HK-2 (cell line): ENCODE measurements at regions not wholly inside any gene's neighbourhood (a gene's known extent, or its start where the extent isn't known, plus 50 kb on each side); places are given as distances from the start of the nearest gene placed in this dataset.

Experiments used
- DNase-seq: peaks from one replicate; pipeline ENCODE4 v3.0.0-alpha.2; 2018; ENCODE audit not compliant: unreplicated experiment

DNA sequence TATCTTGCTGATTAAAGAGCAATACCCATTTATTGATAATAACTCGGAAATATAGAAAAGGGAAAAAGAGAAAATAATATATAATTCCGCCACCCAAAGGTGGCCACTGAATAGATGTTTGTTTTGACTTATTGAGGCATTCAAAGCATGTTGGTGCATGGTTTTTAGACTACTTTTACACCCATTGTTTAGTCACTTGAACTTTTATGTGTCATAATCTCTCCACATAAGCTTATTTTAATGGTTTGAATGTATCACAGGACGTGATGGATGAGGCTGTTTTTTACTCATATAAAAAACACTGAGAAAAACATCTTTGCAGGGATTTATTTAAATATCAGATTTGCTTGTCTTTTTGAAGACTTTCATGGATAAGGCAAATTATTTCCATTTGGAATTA, 120.4 kb downstream of the ACKR3 start:
- DNase-seq: no peak

DNA sequence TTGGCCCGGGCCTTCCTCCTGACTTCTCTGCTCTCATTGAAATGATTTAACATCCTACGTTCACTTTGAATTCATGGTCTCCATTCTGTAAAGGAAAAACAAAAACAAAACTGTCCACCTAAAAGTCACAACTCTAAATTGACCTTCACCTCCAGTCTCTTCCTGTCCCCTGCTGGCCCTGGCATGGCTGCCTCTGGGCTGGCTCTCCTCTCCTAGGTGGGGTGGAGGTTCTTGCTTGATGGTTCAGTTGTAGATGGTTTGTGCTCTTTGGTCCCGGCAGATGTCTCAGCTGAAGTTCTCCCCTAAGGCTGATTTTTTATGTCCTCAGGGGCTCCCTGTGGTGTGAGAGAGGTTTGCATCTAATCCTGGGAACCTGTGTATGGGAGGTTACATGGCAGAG, 121.1 kb downstream of the ACKR3 start:
- DNase-seq: no peak

DNA sequence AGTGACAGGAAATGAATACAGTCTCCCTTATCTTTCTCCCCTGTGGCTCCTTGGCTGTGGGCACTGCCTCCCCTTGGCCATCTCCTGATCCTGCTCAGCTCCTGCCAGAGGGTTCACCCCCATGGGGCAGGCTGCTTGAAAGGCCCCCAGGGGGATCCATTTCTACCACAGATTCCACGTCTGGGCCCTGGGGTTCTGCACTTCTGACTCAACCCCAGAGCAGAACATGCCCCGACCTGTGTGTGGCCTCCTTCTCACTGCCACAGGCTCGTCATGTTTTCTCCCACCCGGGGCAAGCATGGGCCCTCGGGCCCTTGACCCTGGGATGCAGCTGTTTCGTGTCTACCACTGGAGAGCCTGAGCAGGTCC, 122.2 kb downstream of the ACKR3 start:
- DNase-seq: no peak

DNA sequence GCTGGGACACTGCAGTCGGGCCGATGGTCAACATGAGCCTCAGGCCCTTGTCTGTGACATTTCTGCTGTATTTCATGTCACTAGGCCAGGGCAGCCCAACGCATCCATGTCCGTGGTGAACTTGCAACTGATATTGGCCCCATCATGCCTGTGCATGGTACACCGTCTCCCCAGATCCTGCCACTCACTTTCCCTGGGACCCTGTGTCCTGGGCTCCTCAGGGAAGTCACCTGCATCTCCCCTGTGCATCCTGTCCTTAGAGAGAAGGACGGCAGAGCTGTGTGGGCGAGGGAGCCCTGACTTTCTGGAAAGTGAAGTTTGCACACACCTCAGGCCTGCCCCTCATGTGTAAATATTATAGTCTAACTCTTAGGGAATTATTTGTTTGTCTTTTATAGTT, 123.3 kb downstream of the ACKR3 start:
- DNase-seq: no peak

- DNase-seq: no peak
These were observed 123.9 kb downstream of the ACKR3 start for GRCh38 chr2:236693531-236693930.

GRCh38 chr2:236694146-236694888, 124.7 kb downstream of the ACKR3 start:
- no peak for DNase-seq

DNA sequence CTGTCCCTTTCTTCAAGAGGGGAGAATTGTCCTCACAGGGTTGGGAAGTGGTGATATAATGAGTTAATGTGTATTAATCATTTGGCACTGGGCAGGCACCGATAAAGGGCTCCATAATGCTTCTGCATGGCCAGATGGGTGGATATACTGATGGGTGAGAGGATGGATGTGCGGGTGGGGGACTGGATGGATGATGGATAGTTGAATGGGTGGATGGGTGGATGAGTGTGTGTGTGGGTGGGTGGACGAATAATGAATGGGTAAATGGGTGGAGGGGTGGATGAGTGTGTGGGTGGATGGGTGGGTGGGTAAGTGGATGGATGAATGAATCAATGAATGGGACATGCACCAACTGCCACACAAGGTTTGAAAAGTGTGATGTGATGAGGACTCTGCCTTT, 127.2 kb downstream of the ACKR3 start:
- DNase-seq: no peak

DNA sequence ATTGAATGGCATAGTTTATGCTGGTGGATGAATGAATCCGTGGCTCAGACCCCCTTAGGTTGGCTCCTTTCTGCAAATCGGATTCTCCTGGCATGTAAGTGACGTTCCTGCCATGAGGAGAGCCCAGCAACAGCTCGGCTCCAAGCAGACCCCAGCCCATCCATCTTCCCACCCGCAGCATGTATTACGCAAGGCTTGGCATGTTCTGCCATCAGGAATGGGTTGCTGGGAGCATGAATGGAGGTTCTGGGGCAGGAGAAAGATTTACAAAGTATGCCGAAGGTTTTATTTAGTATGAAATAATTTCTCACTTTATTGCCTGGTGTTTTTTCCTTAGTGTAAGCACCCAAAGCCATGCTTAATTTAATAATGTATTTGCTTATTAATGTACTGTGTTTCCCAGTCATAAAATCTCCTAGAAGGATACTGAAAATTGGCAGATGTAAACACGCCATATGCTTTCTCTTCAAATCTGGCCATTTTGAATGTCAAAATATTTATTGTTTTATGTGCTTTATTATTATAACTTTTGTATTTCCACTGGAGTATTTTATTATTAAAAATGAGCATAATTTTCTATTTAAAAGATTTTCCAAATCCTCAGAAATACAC, 128.5 kb downstream of the ACKR3 start:
- DNase-seq: no peak

- no peak for DNase-seq
These were observed 131.1 kb downstream of the ACKR3 start for GRCh38 chr2:236700703-236701102.

- DNase-seq: no peak
These were observed 133.2 kb downstream of the ACKR3 start for GRCh38 chr2:236702657-236703372.

GRCh38 chr2:236703373-236703709, 133.7 kb downstream of the ACKR3 start:
- DNase-seq: no peak

- no peak for DNase-seq
These were observed 134.3 kb downstream of the ACKR3 start for GRCh38 chr2:236703906-236704305.

GRCh38 chr2:236704887-236705286, 135.3 kb downstream of the ACKR3 start:
- DNase-seq: no peak

DNA sequence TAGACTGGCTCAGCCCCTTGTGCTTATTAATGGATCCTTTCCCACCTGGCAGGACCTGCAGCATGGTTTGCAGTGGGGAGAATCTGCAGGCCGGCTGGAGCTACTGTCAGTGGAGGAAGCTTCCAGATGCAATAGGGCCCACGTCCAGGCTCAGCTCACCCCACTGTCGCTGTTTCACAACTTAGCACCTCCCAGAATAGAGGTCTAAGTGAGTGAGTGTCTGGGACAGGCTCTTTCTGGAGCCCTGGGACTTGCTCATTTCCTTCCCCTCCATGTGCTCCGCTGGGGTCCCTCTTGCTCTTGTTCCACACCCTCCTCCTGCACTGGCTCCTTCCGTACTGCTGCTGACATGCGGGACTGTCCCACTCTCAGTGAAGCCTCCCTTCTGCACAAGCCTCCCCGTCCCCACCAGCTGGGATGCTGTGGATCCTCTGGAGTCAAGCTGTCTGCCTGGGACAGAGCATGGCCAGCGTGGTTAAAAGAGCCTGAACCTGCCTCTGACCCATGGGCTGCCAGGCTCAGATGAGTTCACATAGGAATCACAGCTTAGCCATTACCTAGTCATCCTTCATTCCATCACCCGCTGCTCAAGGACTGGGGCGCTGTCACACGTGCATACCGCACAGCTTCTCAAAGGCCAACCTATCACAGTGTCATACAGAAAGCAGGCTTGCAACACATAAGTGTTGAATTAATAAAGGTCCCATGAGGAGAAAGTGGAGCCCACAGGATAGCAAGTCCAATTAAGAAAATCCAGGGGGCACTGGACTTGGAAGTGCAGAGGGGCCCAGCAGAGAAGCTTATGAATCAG, 135.9 kb downstream of the ACKR3 start:
- DNase-seq: no peak

GRCh38 chr2:236706288-236706687, 136.7 kb downstream of the ACKR3 start:
- no peak for DNase-seq

- no peak for DNase-seq
These were observed 137.2 kb downstream of the ACKR3 start for GRCh38 chr2:236706803-236707202.

- DNase-seq: no peak
These were observed 141.8 kb downstream of the ACKR3 start for GRCh38 chr2:236711440-236711839.

DNA sequence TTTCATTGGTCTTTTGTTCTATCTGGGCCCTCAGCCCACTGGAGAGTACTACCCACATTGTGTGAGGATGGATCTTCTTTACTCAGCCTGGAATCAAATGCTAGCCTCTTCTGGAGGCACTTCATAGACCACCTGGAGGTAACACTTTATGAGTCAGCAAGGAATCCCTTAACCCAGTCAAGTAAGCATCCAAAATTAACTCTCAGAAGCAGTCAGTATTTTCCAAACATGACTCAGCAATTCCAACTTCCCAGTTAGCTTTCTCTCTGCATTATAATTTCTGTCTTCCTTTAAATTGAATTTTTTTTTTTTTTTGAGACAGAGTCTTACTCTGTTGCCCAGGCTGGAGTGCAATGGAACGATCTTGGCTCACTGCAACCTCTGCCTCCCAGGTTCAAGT, 142.7 kb downstream of the ACKR3 start:
- no peak for DNase-seq

DNA sequence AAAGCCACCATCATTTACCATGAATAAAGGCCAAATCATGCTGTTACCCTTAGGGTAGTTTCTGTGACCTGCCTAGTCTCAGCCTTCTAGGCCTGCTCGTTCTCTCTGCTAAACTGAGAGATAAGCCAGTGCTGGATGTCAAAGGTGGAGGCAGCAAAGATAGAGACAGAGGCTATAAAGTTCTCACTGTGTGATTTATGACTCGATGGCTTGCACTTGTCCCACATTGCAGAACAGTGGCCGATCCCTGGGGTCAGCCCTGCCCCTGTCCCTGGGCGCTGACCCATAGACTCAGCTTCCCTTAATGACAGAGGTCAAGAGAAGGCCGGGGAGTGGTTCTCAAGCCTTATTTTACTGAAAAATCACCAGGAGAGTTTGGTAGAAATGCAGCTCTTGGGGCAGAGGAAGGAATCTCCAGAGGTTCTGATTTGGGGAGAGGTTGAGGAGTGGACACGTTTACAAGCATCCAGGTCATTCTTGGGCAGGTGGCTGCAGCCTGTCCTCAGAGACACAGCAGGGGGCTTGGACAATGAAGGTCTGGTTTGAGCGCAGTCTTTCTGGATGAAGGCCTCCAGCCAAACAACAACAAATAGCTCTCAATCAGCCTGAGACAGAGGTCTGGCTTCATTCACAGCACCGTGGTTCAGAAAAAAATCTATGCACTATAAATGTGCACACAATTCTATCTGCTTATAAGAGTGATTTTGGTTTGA, 143.5 kb downstream of the ACKR3 start:
- DNase-seq: no peak

- DNase-seq: no peak
These were observed 144.5 kb downstream of the ACKR3 start for GRCh38 chr2:236714080-236714479.

DNA sequence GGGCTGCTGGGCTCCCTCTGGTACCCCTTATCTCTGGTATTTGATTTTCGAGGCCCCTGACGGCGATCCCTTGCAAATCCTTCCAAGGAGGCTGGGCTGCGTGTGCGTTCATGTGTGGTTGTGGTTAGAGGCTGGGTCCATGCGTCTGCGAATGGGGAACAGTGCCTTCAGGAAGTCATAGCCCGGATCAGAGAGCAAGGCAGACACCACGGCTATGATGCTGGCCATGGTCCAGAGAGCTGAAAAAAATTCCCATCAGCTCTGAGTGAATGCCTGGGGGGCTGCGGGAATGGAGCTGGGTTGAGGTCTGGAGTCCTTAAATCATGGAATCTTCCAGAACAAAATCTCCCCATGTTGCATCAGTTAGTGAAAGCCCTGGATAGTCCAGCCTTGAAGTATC, 145.5 kb downstream of the ACKR3 start:
- no peak for DNase-seq

GRCh38 chr2:236715491-236715961, 145.9 kb downstream of the ACKR3 start:
- no peak for DNase-seq
